ENCODE measurements at regions not wholly inside any gene's neighbourhood (a gene's known extent, or its start where the extent isn't known, plus 50 kb on each side); places are given as distances from the start of the nearest gene placed in this dataset.
A peak's percentile ranks its signal among the peaks of the same experiment; 100 is the strongest.

DNA sequence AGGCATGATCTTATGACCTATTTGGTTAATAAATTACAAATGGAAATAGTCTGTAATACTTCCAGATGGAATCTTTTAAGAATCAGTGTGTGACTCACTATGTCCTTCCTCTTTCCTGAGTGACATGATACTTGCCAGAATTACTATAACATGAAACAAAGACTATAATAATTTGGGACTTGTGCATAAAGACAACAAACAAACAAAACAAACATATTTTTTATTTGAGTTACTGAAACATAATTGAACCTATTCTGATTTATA lies 1268.1 kb downstream of the OTOL1 start:
- no peaks in the 10 kb centered on the region for H3K36me3 ChIP-seq
- no peaks in the 10 kb centered on the region for H3K27me3 ChIP-seq
- no peaks in the 10 kb centered on the region for H3K9me3 ChIP-seq
- intact Hi-C loops (cut with DNase I; ENCODE audit: low total_unique reads): no loop called here
- no peak for DNase-seq
- H3K4me1 ChIP-seq: no peaks in the 10 kb centered on the region
- TF ChIP-seq, protein P1, sequence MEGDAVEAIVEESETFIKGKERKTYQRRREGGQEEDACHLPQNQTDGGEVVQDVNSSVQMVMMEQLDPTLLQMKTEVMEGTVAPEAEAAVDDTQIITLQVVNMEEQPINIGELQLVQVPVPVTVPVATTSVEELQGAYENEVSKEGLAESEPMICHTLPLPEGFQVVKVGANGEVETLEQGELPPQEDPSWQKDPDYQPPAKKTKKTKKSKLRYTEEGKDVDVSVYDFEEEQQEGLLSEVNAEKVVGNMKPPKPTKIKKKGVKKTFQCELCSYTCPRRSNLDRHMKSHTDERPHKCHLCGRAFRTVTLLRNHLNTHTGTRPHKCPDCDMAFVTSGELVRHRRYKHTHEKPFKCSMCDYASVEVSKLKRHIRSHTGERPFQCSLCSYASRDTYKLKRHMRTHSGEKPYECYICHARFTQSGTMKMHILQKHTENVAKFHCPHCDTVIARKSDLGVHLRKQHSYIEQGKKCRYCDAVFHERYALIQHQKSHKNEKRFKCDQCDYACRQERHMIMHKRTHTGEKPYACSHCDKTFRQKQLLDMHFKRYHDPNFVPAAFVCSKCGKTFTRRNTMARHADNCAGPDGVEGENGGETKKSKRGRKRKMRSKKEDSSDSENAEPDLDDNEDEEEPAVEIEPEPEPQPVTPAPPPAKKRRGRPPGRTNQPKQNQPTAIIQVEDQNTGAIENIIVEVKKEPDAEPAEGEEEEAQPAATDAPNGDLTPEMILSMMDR (IDR thresholded peaks at IDR 0.05): no peak
- no peak overlapping the region for H3K27ac ChIP-seq
- no peak overlapping the region for H3K4me3 ChIP-seq

DNA sequence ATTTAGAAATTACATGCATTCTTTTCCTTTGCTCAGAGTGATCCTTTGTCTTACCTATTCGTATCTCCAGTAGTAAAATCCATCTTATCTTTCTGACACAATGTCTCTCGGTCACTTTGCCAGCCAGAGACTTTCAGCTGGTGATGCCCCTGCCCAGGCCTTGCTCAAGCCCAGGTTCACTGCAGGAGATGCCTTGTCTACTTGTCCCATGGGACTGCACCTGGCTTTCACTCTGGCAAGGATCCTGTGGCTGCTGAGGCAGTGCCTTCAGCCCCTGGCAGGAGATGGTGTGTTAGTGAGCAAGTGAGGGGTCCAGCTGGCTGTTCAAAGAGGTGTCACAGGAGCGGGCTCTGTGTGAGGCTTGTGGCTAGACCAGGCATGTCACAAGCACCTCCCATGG lies 1268.9 kb downstream of the OTOL1 start:
- intact Hi-C loops (cut with DNase I; ENCODE audit: low total_unique reads): no loop called here
- TF ChIP-seq, protein P1 (IDR thresholded peaks at IDR 0.05): no peak
- no peaks in the 10 kb centered on the region for H3K36me3 ChIP-seq
- no peak overlapping the region for H3K27ac ChIP-seq
- H3K4me1 ChIP-seq: no peaks in the 10 kb centered on the region
- DNase-seq: peak in 1 of 2 donors; percentile 51
- no peaks in the 10 kb centered on the region for H3K9me3 ChIP-seq
- H3K27me3 ChIP-seq: no peaks in the 10 kb centered on the region
- H3K4me3 ChIP-seq: no peak overlapping the region

DNA sequence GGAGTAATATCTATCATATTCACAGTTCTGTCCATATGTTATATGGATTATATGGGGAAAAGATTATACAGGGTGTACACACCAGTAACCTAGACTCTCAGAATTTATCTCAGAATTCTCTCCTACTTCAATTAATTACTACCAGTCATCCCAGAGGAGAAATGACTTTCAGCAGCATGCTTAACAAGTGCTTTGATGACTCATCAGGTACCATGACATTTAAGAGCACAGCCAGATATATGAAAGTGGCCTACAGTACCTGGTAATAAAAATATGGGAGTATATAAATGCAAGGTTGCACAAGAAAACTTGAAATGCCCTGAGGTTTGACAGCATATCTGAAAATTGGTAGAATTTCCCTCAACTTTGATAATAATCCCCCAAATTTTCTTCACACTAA lies 1273.0 kb downstream of the OTOL1 start:
- DNase-seq: no peak
- H3K36me3 ChIP-seq: no peaks in the 10 kb centered on the region
- intact Hi-C loops (cut with DNase I; ENCODE audit: low total_unique reads): no loop called here

DNA sequence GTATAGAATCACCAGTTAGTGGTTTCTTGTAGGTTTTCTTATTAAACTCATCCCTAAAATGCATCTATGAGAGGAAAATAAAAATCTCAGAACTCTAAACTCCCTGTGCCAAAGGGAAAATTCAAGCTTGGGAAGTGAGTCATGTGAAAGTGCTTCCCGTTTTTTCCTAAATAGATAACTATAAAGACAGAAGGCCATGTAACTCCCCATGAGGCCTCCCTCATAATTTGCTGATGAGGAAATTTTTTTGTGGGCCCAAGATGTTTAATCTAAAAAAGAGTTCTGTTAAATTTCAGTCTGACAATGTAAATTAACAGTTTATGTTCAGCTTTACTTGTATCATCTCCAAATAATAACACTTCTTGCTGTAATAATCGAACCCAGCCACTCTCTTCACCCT lies 1273.9 kb downstream of the OTOL1 start:
- Histone ChIP-seq H3K27ac (no peak overlapping the region), H3K4me1 (no peaks in the 10 kb centered on the region), H3K27me3 (no peaks in the 10 kb centered on the region), H3K9me3 (no peaks in the 10 kb centered on the region), H3K4me3 (no peak overlapping the region), H3K36me3 (no peaks in the 10 kb centered on the region)
- no peak for DNase-seq
- TF ChIP-seq, protein P1 (IDR thresholded peaks at IDR 0.05): no peak
- intact Hi-C loops (cut with DNase I; ENCODE audit: low total_unique reads): no loop called here

More for the DNA sequence above, 1273.0 kb downstream of the OTOL1 start:
- Histone ChIP-seq H3K27ac (no peak overlapping the region), H3K9me3 (no peaks in the 10 kb centered on the region), H3K27me3 (no peaks in the 10 kb centered on the region), H3K4me3 (no peak overlapping the region), H3K4me1 (no peaks in the 10 kb centered on the region)
- TF ChIP-seq, protein P1 (IDR thresholded peaks at IDR 0.05): no peak

DNA sequence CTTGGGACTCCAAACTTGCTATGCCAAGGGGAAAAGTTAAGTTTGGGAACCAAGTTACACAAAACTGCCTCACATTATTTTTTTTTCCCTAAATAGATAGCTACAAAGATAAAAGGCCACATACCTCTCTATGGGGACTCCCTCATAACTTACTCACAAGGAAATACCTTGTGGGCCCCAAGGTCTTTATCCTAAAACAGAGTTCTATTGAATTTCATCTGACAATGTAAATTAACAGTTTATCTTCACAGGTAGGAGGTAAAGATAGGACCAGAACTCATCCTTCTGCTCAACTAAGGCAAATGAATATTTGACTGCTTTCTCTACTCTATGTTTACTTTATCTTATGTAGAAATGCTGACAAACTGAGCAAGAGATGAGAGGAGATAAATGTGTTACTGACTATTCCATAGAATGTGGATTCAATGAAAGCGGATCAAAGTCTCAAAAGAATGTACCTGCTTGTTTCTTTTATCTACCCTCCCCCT lies 1278.0 kb downstream of the OTOL1 start:
- Histone ChIP-seq H3K27ac (no peak overlapping the region), H3K4me3 (no peak overlapping the region), H3K4me1 (no peaks in the 10 kb centered on the region), H3K36me3 (no peaks in the 10 kb centered on the region), H3K27me3 (no peaks in the 10 kb centered on the region), H3K9me3 (no peaks in the 10 kb centered on the region)
- TF ChIP-seq, protein P1 (IDR thresholded peaks at IDR 0.05): no peak
- no peak for DNase-seq
- intact Hi-C loops (cut with DNase I; ENCODE audit: low total_unique reads): no loop called here

DNA sequence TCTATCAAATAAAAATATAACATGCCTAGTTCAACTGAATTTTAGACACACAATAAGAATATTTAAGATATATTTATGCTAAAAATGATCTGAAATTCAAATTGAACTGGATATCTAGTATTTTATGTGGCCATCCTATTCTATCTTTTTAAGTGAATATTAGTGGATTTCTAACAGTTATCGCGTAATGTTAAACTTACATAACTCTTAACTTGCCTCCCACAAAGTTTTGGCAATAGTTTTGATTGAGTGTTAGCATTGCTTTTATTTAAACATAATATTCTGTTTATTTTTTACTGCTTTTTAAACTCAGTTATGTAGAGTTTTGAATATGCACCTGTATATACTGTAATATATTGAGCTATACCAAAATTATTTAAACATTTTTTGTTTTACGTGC lies 1279.5 kb downstream of the OTOL1 start:
- Histone ChIP-seq H3K36me3 (no peaks in the 10 kb centered on the region), H3K27ac (no peak overlapping the region), H3K4me3 (no peak overlapping the region), H3K9me3 (no peaks in the 10 kb centered on the region), H3K4me1 (no peaks in the 10 kb centered on the region), H3K27me3 (no peaks in the 10 kb centered on the region)
- intact Hi-C loops (cut with DNase I; ENCODE audit: low total_unique reads): no loop called here
- DNase-seq: no peak
- TF ChIP-seq, protein P1 (IDR thresholded peaks at IDR 0.05): no peak

Measured in tibial artery (tissue), 4 donors.